ENCODE measurements at regions not wholly inside any gene's neighbourhood (a gene's known extent, or its start where the extent isn't known, plus 50 kb on each side); places are given as distances from the start of the nearest gene placed in this dataset.

DNA sequence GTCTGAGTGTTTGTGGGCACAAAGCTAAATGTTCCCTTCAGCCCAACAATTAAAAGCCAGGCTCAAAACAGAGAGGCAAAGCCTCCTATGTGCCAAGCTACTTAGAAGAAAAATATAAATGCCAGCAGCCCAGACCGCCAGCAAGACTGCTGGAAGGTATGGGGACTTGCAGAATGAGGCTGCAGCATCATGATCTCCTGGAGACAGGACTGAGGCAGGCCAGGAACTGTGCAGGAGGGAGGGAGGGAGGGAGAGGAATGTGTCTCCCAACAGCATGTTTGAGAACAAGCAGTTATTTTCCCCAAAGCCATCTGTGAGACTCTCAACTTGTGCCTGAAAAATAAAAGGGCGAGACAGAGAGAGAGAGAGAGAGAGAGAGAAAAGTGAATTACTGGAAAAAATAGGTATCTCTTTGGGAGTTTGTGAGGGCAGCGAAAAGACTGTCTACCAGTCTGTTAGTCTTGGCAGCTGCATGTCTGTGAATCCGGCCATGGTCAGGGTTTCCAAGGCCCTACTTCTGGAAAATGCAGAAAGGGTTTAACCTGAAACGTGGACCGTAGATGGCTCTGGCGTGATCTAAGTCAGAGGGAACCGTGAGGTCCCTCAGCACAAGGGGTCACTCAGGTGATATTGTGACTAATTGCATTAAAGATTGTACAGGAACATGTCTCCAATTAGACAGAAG lies 139.7 kb upstream of the COL8A1 start:
- DNase-seq = no peak

DNA sequence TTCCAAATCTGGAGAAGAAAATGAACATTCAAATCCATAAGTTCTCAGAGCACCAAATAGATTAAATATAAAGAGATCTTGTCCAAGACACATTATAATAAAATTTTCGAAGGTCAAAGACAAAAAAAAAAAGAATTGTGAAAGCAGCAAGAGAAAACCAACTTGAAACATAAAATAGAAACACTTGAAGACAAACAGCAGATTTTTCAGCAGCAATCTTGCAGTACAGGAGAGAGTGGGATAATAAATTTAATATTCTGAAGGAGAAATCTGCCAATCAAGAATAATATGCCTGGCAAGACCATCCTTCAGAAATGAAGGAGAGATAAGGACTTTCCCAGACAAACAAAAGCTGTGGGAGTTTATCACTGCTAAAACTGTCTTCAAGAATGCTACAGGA lies 150.5 kb upstream of the COL8A1 start:
- DNase-seq = no peak

DNA sequence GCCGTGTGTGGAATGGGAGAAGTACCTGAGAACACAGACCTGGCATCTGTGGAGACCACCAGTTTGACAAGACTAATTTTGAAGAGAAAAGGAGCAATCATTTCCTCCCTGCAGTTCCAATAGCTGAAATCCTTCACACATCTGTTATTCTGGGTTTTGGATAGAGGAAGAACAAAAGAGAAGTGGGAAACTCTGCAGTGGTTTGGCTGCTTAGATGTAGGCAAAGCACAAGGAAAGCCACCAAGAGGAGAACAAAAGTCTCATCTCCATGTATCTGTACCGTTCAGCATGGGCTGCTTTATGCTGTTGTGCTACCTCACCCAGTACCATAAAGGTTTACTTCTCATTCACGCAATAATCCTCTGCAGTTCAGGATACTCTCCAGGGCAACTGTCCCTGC lies 153.1 kb upstream of the COL8A1 start:
- no peak for DNase-seq

DNA sequence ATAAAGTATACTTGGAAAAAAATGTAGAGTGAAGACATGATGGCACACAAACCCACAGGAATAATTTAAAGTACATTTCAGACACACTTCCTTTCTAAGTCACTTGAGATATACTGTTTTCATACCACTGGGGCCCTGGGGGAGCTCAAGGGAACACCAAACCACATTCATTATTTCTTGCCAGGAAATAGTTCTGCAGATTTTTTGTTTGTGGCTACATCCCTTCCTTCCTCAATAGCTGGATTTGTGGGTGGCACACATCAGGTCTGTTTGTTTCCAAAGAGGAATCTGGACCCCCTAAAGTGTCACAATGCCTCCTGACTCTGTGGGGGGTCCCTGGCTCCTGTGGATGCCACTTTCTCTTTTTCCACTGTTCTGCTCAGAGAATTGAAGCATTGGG lies 153.5 kb upstream of the COL8A1 start:
- DNase-seq = no peak

DNA sequence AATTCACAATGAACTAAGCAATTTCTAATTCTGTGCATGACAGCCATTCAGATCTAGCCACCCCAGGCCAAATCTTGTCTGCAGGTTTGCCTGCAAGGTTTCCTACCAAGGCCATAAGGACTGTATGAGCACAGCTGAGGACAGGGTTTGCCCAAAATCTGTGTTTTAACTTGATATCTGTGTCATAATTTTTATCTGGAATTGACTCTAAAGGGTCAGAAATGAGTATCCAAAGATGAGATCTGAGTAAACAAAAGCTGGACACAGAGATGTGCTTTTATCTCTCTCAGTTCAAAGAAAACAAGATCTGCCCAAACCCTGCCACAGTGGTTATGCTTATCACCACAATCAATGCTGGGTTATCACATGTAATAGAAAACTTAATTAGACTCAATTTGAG lies 154.6 kb upstream of the COL8A1 start:
- DNase-seq = no peak

DNA sequence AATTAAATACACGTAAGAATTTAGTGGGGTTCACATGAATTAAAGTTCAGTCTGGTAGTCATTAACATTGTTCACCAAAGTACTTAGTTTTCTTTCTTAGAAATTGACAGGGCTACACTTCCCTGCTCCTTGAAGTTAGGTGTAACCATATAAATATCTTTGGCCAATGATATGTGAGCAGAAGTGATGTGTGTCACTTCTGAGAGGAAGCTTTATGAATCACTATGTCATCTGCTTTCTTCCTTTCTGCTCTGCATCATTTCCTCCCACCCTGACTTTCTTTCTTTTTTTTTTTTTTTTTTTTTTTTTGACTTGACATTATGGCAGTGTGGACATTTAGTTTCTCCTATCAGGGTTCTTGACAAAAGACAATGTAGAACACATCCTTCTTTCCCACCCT lies 156.2 kb upstream of the COL8A1 start:
- no peak for DNase-seq

DNA sequence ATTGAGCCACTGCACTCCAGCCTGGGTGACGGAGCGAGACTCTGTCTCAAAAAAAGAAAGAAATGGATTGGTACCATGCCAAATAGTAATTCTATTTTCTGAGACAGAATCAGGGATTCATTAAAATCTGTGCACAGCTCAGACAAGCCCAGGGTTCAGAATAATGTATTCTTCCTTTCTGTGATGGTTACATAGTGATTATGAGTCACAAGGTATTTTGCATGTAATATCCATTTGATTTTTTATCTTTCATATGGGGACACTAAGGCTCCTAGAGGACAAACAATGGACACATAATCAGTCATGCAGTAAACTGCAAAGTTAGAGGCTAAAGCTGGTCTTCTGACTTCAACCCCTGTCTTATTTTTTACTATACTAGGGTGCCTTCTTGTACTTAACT lies 156.8 kb upstream of the COL8A1 start:
- DNase-seq = no peak

DNA sequence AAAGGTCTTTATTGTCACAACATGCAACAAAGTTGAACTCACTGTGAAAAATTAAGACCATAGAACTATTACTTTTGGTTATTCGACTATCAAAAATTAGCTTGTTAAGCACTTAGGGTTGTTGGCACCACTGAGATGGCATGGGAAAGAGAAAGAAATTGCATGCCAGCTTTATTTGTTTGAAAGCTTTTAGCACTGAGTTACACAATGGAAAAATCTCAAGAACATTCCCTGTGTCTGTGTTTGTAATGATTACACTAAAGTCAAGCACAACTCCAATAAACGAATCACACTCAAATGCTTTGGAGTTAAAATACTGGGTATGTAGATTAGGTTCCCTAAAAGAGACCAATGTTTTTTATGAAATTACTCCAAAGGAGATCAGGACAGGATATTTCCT lies 158.6 kb upstream of the COL8A1 start:
- no peak for DNase-seq

DNA sequence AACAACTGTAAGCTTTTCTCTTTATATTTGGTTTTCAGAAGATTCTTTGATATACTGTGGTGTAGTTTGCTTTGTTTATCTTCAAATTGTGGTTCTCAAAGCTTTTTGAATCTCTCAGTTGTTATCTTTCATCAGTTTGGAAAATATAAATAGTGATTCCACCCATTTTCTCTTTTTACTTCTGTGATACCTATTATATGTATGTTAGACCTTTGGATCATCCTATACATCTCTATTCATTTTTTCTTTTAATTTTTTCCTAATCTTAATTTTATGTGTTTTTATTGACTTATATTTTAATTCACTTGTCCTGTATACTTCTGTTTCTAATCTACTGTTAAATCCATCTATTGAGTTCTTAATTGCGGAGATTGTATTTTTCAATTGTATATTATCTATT lies 160.7 kb upstream of the COL8A1 start:
- DNase-seq = no peak

DNA sequence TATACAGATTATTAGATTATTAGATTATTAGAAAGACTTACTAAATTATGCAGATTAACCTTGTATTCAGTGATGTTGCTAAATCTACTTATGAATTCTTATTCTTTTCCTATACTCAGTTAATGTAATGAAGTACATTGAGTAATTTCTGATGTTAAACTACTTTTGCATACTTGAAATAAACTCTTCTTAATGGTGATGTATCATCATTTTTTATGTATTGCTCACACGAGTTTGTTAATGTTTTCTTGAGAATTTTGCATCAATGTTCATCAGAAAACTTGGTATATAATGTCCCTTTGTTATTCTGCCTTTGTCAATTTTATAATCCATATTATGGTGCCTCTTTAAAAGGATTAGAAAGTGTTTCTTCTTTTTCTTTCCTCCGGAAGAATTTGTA lies 163.2 kb upstream of the COL8A1 start:
- no peak for DNase-seq

DNA sequence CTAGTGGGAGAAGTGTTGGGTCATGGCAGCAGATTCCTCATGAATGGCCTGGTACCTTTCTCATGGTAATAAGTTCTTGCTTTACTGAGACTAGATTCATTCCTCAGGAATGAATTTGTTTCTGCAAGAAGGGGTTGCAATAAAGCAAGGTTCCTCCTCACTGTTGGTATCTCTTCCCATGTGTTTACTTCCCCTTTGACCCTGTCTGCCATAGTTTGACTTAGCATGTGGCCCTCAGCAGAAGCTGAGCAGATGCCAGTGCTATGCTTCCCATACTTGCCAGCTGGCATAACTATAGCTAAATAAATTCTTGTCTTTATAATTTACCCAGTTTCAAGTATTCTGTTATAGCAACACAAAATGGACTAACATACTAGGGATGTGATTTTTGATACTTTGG lies 163.6 kb upstream of the COL8A1 start:
- no peak for DNase-seq

DNA sequence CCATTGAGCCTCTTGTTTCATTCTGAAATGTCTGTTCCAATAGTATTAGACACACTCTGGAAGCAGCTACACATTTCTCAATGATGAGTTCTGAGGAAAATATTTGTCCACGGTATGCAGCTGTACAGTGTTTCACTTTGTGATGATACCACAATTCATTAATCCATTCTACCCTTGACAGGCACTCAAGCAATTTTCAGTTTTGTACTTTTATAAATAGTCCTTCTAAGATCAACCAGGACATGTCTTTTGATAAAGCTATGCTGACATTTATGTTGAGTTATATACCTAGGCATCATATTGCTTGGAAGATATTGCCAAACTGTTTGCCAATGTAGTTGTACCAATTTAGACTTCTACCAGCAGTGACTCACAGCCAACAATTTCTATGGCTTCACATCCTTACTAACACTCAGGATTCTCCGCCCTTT lies 165.1 kb upstream of the COL8A1 start:
- DNase-seq = no peak

DNA sequence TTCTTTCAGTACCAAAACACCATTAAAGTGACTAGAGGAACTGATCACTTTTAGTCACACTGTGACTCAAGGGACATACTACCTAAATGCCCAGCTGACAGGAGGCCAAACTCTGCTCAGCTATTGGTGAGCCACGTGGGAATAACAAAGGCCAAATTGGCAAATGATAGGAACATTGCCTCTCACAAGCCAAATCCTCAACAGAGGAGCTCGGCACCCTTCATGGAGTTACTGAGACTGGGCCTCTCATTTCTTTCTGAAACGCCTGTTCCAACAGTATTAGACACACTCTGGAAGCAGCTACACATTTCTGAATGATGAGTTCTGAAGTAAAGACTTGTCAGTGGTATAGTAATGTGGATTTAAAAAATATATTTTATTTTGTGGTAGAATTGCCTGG lies 166.0 kb upstream of the COL8A1 start:
- no peak for DNase-seq

DNA sequence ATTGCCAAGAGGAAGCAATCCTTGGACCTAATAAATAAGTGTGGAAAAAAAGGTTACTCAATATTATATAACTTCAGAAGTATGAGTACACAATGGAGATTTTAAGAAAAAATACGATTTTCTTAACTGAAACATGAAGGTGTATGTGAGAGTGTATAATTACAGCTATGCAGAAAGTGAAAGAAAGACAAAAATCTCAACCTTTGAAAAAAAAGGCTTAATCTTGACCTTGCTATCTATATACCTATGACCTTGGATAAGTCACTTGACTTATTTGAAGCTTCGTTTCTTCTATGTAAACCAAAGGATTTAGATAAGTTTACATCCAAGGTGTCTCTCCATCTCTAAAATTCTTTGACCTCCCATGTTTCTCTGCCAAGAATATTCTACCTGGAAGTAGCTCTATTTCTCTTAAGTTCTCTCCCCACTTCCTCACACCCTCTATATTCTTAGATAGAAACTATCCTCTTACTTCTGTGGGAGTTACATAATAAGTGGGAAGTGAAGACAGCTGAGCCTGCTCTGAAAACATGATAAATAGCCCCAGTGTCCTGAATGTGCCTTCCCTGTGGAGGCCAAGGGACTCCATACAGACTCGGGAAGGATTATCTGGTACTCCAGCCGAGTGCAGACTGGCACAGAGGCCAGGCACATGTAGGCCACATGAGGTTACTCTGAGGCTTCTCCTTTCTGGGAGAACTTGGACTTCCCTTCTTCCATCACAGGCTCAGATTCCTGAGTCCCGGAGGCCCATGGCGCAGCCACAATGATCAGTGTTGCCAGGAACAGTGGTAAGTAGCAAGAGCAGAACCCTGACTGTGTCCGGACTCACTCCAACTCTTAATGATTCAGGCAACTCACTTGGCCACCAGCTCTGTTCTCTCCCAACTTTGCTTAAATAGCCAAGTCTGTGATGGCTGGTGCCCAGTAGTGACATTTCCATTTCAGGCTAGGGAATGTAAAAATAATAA lies 166.8 kb upstream of the COL8A1 start:
- DNase-seq = no peak

DNA sequence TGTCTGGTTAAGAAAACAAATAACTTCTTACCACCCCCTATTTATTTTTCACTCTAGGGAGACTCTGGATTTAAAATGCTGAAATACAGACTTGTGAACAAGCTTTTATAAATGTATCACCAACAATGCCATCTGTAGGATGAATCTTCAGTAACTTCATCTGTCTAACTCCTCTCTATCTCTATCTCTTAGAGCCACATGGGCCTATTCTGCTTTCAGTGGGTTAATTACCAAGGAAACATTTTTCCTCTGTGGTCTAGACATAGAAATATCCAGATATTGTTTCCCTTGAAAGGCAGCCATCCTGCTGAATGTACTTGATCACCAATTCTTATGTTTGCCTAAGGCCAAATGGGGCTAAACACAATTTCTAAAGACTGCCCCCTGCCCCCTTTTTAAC lies 167.6 kb upstream of the COL8A1 start:
- no peak for DNase-seq

DNA sequence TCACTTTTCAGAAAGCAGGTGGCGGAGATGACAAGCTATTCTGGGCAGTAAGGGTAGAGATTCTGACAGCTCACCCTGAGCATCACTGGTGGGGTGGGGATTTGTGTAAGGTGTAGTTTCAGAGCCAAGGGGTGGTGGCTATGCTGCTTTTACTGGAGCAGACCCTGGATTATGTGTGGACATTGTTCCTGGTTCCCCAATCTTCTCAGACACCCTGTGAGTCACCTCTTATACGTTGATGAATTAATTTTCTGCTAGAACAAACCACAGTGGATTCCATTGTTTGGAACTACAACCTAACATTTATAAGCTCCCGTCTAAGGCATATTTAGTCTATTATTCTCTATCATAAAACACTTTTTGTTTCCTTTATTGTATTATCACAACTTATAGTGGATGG lies 169.5 kb upstream of the COL8A1 start:
- no peak for DNase-seq

DNA sequence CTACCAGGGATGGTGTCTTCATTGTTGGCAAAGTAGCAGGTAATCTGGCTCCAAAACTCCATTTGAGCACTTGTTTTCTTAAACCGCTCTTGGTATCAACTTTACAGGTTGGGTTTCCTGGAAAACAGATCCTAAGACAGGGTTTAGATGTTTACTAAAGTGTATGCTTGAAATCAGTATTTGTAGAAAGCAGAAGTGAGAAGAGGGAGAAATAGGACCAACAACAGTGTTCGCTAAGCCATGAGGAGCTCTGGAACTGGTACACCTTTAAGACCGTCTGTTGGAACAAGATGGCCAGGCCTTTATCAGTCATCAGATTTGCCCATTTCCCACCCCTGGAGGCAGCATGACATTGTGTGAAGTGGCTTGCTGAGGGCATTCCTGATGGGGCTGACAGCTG lies 171.0 kb upstream of the COL8A1 start:
- DNase-seq = no peak

DNA sequence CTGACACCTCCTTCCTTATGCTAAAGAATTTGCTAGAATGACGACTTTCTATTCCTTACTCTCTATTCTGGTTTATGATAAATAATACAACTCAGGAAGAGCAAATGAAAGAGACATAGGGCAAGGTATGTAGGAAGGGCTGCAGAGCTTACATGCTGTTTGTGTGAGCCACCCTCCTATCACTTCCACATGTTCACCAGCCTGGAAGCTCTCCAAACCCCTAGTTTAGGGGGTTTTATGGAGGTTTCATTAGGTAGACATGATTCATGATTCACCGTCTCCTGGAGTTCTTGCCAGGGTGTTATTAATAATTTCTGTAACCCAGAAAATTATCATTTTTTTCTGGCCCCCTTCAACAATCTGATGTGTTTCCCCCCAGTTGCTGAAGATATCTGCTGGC lies 172.1 kb upstream of the COL8A1 start:
- DNase-seq = no peak

DNA sequence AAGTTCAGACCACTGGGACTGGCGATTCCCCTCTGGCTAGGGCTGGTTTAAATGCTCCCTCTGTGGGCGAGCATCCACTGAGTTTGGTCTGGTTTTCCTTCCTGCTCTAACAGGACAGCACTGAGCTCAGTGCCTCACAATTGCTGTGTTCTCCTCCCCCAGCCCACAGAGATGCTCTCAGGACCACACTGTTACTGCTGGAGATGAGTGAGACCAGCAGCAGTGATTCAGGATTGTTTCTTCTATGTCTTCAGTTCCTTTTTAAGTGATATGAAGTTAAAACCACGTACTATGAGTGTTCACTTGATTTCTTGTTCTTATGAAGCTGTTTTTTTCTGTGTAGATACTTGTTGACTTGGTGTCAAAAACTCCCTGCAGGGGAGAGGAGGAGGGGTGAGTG lies 180.4 kb upstream of the COL8A1 start:
- DNase-seq = no peak

DNA sequence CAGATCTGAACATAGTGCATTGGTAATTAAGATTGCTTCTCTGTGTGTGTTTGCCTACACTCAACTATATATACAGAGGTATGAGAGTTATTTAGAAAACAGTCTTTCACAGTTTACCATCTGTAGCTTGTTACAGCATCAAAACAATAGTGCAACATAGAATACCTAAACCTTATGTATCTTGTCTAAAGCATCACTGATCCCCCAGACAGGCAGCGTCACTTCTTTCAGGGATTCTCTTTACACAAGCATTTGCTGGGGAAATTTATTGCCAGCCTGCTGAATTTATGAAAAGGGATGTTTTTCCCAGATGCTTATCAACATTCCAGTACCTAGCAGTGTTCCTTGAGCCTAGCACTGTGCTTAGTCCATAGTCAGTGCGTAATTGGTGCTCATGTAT lies 195.8 kb upstream of the COL8A1 start:
- DNase-seq = no peak

DNA sequence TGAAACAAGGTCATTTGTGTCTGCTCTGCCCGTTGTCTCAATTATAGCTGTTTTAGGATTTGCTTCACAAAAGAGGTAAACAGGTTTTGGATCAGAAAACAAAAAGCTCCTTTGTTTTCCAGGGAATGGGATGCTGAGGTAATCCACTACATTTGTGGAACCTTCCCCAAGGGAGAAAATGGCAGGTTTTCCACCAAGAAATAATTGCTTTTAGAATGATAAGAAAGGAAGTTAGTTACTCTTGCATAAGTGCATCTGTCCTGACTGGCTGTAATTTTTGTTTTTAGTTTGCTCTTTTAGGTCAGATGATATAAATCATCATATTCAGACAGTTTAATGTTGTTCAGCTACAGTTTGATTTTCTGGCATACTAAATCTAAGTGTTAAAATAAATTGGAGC lies 198.5 kb upstream of the COL8A1 start:
- no peak for DNase-seq

DNA sequence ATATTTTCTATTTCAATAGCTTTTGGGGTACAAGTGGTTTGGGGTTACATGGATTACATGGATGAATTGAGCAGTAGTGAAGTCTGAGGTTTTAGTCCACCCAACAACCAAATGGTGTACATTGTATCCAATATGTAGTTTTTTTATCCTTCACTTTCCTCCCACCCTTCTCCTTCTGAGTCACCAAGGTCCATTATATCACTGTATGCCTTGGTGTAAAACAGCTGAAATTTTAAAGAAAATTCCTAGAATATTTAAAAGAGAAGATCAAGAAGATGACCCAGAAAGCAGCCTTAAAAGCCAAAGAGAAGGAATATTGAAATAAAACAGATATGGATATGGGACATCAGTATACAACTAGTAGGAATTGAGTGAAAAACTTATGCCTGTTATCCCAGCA lies 204.2 kb upstream of the COL8A1 start:
- no peak for DNase-seq

DNA sequence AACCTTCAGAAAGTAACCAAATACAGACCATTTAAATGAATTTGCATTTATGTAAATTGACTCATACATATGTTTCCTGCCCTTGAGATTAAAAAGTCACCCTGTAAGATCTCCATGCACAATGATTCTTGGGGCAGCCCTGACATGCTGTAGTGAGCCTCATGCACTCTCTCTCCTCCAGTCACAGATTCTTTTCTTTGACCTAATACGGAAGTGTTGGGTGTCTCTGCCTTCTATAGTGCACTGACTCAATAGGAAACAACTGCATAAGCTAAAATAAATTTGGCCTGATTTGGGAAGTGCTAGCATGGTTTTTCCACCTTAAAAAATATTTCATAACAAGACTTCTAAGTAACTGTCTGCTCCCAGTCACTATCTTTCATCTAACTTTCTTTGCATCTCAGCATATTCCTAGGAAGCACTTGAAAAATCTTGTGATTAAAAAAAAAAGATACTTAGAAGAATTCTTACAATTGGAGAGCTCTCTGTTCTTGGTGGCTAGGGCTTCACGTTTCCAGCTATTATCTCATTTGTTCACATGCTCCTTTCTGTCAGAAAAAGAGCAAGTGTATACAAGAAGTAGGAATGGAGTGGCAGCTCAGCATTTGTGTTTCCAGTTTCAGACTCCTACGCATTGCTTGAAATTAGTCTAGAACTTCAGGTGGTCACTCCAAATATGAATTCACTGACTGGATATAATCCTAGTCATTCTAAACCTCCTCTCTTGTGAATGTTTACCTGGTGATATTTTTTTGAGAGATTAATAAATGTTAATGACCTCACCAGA lies 207.9 kb upstream of the COL8A1 start:
- DNase-seq = no peak

DNA sequence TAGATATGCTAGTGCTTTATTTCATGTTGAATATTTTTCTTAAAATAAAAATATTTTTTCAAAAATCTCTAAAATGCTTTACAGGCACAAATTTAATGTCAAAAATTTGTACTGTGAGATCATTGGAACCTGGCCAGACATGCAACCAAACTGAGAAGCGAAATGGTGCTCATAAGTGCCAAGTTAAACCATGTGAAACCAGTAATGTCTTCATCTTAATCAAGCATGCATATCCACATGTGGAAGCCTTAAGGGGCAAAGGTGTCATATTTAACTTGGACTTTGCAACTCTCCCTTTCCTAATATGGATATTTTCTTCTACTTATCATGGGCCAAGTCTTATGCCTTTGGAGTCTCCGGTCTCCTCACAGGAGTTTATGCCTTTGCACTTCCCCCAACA lies 208.9 kb upstream of the COL8A1 start:
- no peak for DNase-seq

Measured in bone marrow (tissue), 2 donors.